Upper lobe of right lung (tissue), 1 donor: ENCODE measurements at regions not wholly inside any gene's neighbourhood (a gene's known extent, or its start where the extent isn't known, plus 50 kb on each side); places are given as distances from the start of the nearest gene placed in this dataset.

ENCODE experiments used
- ATAC-seq: fragments of 200-7000 bp; cut with Tn5 transposase; one replicate; pipeline ENCODE4 v1.9.1; 2020; ENCODE audit warnings: mild to moderate bottlenecking, moderate library complexity
- DNase-seq: peaks from one replicate; pipeline ENCODE4 v3.0.0-alpha.2; 2020
- H3K27ac ChIP-seq: fragments of 200-600 bp; one replicate; pipeline ENCODE4 v1.8.0; 2022
- H3K27me3 ChIP-seq: fragments of 200-600 bp; one replicate; pipeline ENCODE4 v1.8.0; 2022; ENCODE audit warnings: mild to moderate bottlenecking
- H3K36me3 ChIP-seq: fragments of 200-600 bp; one replicate; pipeline ENCODE4 v1.8.0; 2022
- H3K4me1 ChIP-seq: fragments of 200-600 bp; one replicate; pipeline ENCODE4 v1.8.0; 2022
- H3K4me3 ChIP-seq: fragments of 200-600 bp; one replicate; pipeline ENCODE4 v1.8.0; 2022; ENCODE audit warnings: mild to moderate bottlenecking
- H3K9me3 ChIP-seq: fragments of 200-600 bp; one replicate; pipeline ENCODE4 v1.8.0; 2022
- intact Hi-C: fragments of 100-400 bp; cut with DNase I; formaldehyde crosslinking; loops from one replicate; pipeline ENCODE4 v1.11.0; 2022
- TF ChIP-seq, protein P1 (sequence below): fragments of 200-600 bp; IDR thresholded peaks from one replicate; pipeline ENCODE4 v1.8.0; 2022; ENCODE audit warnings: antibody characterized with exemption
- donor health status: DM: no; HTN: yes; CAD: no; lungs with severe emphysema.

DNA sequence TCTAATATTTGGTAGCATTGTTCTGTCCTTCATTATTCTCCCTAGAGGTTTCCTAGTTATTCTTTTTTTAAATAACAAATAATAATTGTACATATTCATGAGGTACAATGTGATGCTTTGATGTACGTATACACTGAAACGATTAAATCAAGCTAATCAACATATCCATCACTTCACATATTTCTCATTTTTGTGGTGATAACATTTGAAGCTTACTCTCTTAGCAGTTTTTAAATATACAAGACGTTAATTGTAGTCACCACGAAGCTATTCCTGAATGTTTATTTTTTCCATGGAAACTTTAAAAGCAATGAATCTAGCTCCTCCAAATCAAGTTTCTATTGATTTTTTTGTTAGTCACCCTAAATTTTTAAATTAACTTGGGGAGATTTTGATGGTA is 81.1 kb upstream of the PRNP start:
- intact Hi-C loops: loop anchor here (5.0 kb wide), 1 partner anchor 112 kb away; no protein-coding TSS in a partner anchor
- peaks cover 6% of the 10 kb centered on the region for H3K27me3 ChIP-seq
- TF ChIP-seq, protein P1, sequence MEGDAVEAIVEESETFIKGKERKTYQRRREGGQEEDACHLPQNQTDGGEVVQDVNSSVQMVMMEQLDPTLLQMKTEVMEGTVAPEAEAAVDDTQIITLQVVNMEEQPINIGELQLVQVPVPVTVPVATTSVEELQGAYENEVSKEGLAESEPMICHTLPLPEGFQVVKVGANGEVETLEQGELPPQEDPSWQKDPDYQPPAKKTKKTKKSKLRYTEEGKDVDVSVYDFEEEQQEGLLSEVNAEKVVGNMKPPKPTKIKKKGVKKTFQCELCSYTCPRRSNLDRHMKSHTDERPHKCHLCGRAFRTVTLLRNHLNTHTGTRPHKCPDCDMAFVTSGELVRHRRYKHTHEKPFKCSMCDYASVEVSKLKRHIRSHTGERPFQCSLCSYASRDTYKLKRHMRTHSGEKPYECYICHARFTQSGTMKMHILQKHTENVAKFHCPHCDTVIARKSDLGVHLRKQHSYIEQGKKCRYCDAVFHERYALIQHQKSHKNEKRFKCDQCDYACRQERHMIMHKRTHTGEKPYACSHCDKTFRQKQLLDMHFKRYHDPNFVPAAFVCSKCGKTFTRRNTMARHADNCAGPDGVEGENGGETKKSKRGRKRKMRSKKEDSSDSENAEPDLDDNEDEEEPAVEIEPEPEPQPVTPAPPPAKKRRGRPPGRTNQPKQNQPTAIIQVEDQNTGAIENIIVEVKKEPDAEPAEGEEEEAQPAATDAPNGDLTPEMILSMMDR: no peak
- H3K36me3 ChIP-seq: no peaks in the 10 kb centered on the region
- no peak overlapping the region for H3K4me3 ChIP-seq
- H3K9me3 ChIP-seq: no peaks in the 10 kb centered on the region
- no peak for ATAC-seq
- peaks cover 8% of the 10 kb centered on the region for H3K4me1 ChIP-seq
- no peak overlapping the region for H3K27ac ChIP-seq
- DNase-seq: no peak

DNA sequence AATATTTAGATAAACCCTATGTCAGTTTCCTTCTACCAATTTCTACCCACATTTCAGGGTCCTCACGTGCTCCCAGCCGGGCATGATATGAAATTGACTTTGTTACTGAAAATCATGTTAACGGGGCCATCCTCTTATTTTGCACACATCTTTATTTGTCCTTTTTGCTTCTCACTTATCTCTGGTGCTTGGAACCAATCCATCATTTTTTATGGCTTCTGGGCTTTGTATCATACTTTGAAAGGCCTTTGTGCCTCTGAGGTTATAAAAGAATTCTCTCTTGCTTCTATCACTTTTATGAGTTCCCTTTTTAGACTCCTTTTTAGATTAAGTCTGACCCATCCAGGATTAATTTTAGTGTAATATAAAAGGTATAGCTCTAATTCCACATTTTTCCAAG is 81.7 kb upstream of the PRNP start:
- no peak overlapping the region for H3K27ac ChIP-seq
- H3K4me1 ChIP-seq: peaks cover 8% of the 10 kb centered on the region
- H3K9me3 ChIP-seq: no peaks in the 10 kb centered on the region
- ATAC-seq: no peak
- H3K36me3 ChIP-seq: no peaks in the 10 kb centered on the region
- DNase-seq: no peak
- no peak overlapping the region for H3K4me3 ChIP-seq
- H3K27me3 ChIP-seq: peaks cover 6% of the 10 kb centered on the region
- intact Hi-C loops: no loop called here
- TF ChIP-seq, protein P1: no peak

DNA sequence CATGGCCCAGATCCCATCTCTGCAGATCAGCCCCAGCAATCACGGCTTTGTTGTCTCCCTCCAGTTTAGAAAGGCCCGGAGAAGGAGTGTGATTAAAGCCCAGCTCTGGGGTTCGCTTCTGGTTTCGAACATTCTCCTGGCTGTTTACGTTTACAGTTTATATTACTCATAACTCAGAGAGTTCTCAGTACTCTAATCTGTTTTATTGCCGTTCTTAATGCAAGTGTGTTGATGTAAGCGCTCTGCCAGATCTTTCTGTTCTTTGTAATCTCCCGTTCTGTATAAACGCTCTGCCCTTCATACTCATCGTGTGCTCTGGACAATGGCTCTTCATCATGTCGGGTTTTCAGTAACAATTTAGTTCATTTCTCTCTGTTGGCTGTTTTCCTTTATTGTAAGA is 82.5 kb upstream of the PRNP start:
- H3K36me3 ChIP-seq: no peaks in the 10 kb centered on the region
- H3K27ac ChIP-seq: no peak overlapping the region
- TF ChIP-seq, protein P1: no peak
- DNase-seq (no peak), ATAC-seq (no peak)
- no peaks in the 10 kb centered on the region for H3K9me3 ChIP-seq
- peaks cover 8% of the 10 kb centered on the region for H3K4me1 ChIP-seq
- peaks cover 6% of the 10 kb centered on the region for H3K27me3 ChIP-seq
- intact Hi-C loops: no loop called here
- H3K4me3 ChIP-seq: no peak overlapping the region

DNA sequence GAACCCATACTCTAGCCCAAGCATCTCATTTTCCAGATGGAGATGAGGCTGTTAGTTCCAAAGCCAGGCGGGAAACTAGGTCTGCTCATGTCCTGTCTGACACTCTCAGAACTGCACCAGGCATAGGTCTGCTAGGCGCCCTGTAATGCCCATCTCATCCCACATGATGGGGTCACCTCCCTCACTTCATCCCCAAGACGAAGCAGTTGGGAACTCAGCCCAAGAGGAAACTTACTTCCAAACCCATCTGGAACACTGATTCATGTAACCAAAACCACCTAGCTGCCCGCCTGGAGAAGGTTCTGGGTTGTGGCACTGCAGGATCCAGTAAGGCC is 84.0 kb upstream of the PRNP start:
- peaks cover 6% of the 10 kb centered on the region for H3K27me3 ChIP-seq
- H3K27ac ChIP-seq: no peak overlapping the region
- DNase-seq (no peak), ATAC-seq (no peak)
- H3K36me3 ChIP-seq: no peaks in the 10 kb centered on the region
- H3K4me1 ChIP-seq: peaks cover 5% of the 10 kb centered on the region
- TF ChIP-seq, protein P1: no peak
- intact Hi-C loops: no loop called here
- H3K9me3 ChIP-seq: no peaks in the 10 kb centered on the region
- no peak overlapping the region for H3K4me3 ChIP-seq

DNA sequence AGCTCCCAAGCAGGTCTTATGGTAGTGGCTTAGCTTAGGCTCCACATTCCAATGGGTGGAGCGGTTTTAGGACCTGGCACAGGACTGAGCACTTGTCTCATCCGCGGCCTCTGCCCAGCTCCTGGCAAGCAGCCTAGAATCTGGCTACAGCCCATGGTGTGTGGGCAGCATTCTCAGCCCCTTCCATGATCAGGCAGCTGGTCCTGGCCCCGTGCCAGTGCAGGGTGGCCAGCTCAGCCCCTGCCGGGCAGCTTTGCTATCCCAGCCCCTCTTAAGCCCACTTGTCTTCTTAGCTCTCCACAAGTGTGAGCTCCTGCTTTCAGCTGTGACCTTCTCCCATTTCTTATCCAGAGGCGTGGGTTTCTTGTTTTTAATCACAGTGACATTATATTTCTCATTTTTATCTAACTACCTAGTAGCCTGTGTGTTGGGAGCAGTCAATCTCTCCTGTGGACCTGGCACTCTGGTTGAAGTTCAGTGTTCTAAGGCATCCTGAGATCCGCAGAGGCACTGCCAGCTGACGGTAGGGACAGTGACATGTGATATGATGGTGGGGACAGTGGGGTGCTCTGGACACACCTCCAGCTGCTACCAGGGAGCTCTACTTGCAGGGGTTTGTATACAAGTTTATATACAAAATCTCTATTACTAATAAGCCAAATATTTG is 84.5 kb upstream of the PRNP start:
- intact Hi-C loops: no loop called here
- Histone ChIP-seq H3K27me3 (peaks cover 6% of the 10 kb centered on the region), H3K36me3 (no peaks in the 10 kb centered on the region), H3K9me3 (no peaks in the 10 kb centered on the region), H3K27ac (no peak overlapping the region), H3K4me1 (peaks cover 4% of the 10 kb centered on the region), H3K4me3 (no peak overlapping the region)
- DNase-seq (no peak), ATAC-seq (peak; percentile 53)
- TF ChIP-seq, protein P1: no peak
